Neural progenitor cell (in vitro differentiated cells): ENCODE measurements at regions not wholly inside any gene's neighbourhood (a gene's known extent, or its start where the extent isn't known, plus 50 kb on each side); places are given as distances from the start of the nearest gene placed in this dataset.

Experiments used
- DNase-seq: peaks from one replicate; pipeline ENCODE4 v3.0.0-alpha.2; 2016; ENCODE audit warnings: low spot score
- H2AFZ ChIP-seq: fragments of 200-600 bp; sonication (generic); replicated peaks from 2 replicates; pipeline ENCODE4 v1.6.1; 2016; ENCODE audit warnings: antibody characterized with exemption
- H3F3A ChIP-seq: fragments of 200-600 bp; sonication (generic); 2 replicates; pipeline ENCODE4 v1.6.1; 2016; ENCODE audit warnings: antibody characterized with exemption, low read depth
- H3K27ac ChIP-seq: fragments of 200-600 bp; sonication (generic); 2 replicates; pipeline ENCODE4 v1.5.1; 2016; ENCODE audit warnings: mild to moderate bottlenecking
- H3K27me3 ChIP-seq: fragments of 200-600 bp; sonication (generic); 2 replicates; pipeline ENCODE4 v1.6.1; 2016; ENCODE audit warnings: mild to moderate bottlenecking, moderate library complexity
- H3K36me3 ChIP-seq: fragments of 200-600 bp; sonication (generic); 2 replicates; pipeline ENCODE4 v1.5.1; 2016
- H3K4me1 ChIP-seq: fragments of 200-600 bp; sonication (generic); 2 replicates; pipeline ENCODE4 v1.6.1; 2016; ENCODE audit warnings: mixed run types
- H3K4me2 ChIP-seq: fragments of 200-600 bp; sonication (generic); 2 replicates; pipeline ENCODE4 v1.6.1; 2016
- H3K4me3 ChIP-seq: fragments of 200-600 bp; sonication (generic); 2 replicates; pipeline ENCODE4 v1.5.1; 2016
- H3K79me2 ChIP-seq: fragments of 200-600 bp; sonication (generic); 2 replicates; pipeline ENCODE4 v1.6.1; 2016; ENCODE audit warnings: low read depth
- H3K9ac ChIP-seq: fragments of 200-600 bp; sonication (generic); 2 replicates; pipeline ENCODE4 v1.6.1; 2016
- H3K9me3 ChIP-seq: fragments of 200-600 bp; sonication (generic); 2 replicates; pipeline ENCODE4 v1.5.1; 2016; ENCODE audit warnings: low read depth
- H4K20me1 ChIP-seq: fragments of 200-600 bp; sonication (generic); 2 replicates; pipeline ENCODE4 v1.6.1; 2016; ENCODE audit warnings: low read depth
- H3K27ac Mint-ChIP-seq: 3 replicates; pipeline ENCODE4 v1.8.0; 2021; ENCODE audit warnings: mixed read lengths
- H3K27me3 Mint-ChIP-seq: 2 replicates; pipeline ENCODE4 v1.8.0; 2022; ENCODE audit warnings: low read depth, mild to moderate bottlenecking, inconsistent platforms, moderate library complexity, mixed read lengths; ENCODE audit not compliant: insufficient read depth
- H3K36me3 Mint-ChIP-seq: 3 replicates; pipeline ENCODE4 v1.8.0; 2021; ENCODE audit warnings: mixed read lengths
- H3K4me1 Mint-ChIP-seq: 3 replicates; pipeline ENCODE4 v1.8.0; 2021; ENCODE audit warnings: mixed read lengths
- H3K4me3 Mint-ChIP-seq: 3 replicates; pipeline ENCODE4 v1.8.0; 2021; ENCODE audit warnings: mild to moderate bottlenecking, moderate library complexity, mixed read lengths
- H3K9me3 Mint-ChIP-seq: 3 replicates; pipeline ENCODE4 v1.8.0; 2020; ENCODE audit warnings: mixed read lengths
- EZH2 ChIP-seq: fragments of 200-600 bp; sonication (generic); IDR thresholded peaks from 2 replicates; pipeline ENCODE4 v1.6.1; 2017; ENCODE audit warnings: antibody characterized with exemption, mild to moderate bottlenecking, moderate library complexity
- EZH2phosphoT487 ChIP-seq: fragments of 200-600 bp; sonication (generic); IDR thresholded peaks from 2 replicates; pipeline ENCODE4 v1.6.1; 2017; ENCODE audit warnings: antibody characterized with exemption
- TF ChIP-seq, protein P1 (sequence below): fragments of 200-600 bp; sonication (generic); IDR thresholded peaks from 2 replicates; pipeline ENCODE4 v1.5.1; 2017; ENCODE audit warnings: antibody characterized with exemption, mild to moderate bottlenecking

DNA sequence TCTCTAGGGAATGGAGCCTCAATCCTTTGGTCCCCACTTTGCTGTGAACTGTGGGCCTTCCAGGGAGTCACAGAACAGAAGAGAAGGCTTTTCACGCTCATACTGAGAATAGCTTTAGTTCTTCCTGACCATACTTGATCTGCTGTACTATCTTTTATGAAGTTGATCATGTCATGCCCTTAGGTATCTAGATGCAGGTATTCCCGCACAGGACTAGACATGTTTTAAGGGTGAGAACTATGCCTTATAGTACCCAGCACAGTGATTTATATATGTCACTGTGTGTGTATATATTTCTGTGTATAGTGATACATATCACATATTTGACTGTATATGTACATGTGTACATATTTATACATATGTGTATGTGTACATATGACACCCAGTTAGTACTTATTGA lies 358.4 kb upstream of the SEMA6D start:
- H3K27me3 Mint-ChIP-seq, result peaks cover 7% of the 10 kb centered on the region
- no peak overlapping the region for H3K4me2 ChIP-seq
- H3K4me1 Mint-ChIP-seq, result peaks cover 22% of the 10 kb centered on the region
- no peak for DNase-seq
- no peaks in the 10 kb centered on the region for H3K36me3 ChIP-seq
- H4K20me1 ChIP-seq, result no peaks in the 10 kb centered on the region
- no peak overlapping the region for H3K4me3 Mint-ChIP-seq
- H3K9ac ChIP-seq, result no peak overlapping the region
- no peaks in the 10 kb centered on the region for H3K79me2 ChIP-seq
- H3F3A ChIP-seq, result no peaks in the 10 kb centered on the region
- no peaks in the 10 kb centered on the region for H3K36me3 Mint-ChIP-seq
- H3K4me1 ChIP-seq, result no peaks in the 10 kb centered on the region
- no peak overlapping the region for H3K27ac Mint-ChIP-seq
- H3K4me3 ChIP-seq, result no peak overlapping the region
- no peak overlapping the region for H2AFZ ChIP-seq
- no peaks in the 10 kb centered on the region for H3K27me3 ChIP-seq
- TF ChIP-seq EZH2, result no peak
- no peak for TF ChIP-seq EZH2phosphoT487
- TF ChIP-seq, protein P1, sequence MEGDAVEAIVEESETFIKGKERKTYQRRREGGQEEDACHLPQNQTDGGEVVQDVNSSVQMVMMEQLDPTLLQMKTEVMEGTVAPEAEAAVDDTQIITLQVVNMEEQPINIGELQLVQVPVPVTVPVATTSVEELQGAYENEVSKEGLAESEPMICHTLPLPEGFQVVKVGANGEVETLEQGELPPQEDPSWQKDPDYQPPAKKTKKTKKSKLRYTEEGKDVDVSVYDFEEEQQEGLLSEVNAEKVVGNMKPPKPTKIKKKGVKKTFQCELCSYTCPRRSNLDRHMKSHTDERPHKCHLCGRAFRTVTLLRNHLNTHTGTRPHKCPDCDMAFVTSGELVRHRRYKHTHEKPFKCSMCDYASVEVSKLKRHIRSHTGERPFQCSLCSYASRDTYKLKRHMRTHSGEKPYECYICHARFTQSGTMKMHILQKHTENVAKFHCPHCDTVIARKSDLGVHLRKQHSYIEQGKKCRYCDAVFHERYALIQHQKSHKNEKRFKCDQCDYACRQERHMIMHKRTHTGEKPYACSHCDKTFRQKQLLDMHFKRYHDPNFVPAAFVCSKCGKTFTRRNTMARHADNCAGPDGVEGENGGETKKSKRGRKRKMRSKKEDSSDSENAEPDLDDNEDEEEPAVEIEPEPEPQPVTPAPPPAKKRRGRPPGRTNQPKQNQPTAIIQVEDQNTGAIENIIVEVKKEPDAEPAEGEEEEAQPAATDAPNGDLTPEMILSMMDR, result no peak
- peaks cover 2% of the 10 kb centered on the region for H3K9me3 Mint-ChIP-seq
- H3K27ac ChIP-seq, result no peak overlapping the region
- no peaks in the 10 kb centered on the region for H3K9me3 ChIP-seq

DNA sequence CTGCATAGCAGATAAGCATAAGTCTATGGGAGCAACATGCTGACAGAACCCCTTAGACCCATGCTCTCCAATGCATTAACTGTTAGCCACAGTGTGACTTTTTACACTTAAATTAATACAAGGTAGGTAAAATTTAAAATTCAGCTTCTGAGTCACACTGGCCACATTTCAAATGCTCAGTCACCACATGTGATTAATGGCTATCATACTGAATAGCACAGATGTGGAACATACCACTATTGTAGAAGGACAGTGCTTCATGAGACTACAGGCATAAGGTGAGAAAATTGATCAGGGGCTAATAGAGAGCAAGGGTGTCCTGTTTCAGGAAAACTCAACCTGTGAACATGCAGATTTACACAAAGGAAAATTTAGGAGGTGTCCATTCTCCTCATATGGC lies 357.0 kb upstream of the SEMA6D start:
- H3K79me2 ChIP-seq, result no peaks in the 10 kb centered on the region
- no peak overlapping the region for H3K4me3 Mint-ChIP-seq
- no peak overlapping the region for H3K27ac Mint-ChIP-seq
- H4K20me1 ChIP-seq, result no peaks in the 10 kb centered on the region
- no peaks in the 10 kb centered on the region for H3K9me3 ChIP-seq
- no peak overlapping the region for H3K4me3 ChIP-seq
- no peak overlapping the region for H3K9ac ChIP-seq
- H3K27ac ChIP-seq, result no peak overlapping the region
- H3K4me1 Mint-ChIP-seq, result peaks cover 35% of the 10 kb centered on the region
- no peak for DNase-seq
- H3F3A ChIP-seq, result no peaks in the 10 kb centered on the region
- H3K9me3 Mint-ChIP-seq, result peaks cover 2% of the 10 kb centered on the region
- no peaks in the 10 kb centered on the region for H3K27me3 ChIP-seq
- TF ChIP-seq EZH2 (no peak), EZH2phosphoT487 (no peak)
- TF ChIP-seq, protein P1, result no peak
- no peak overlapping the region for H3K4me2 ChIP-seq
- H3K27me3 Mint-ChIP-seq, result peaks cover 7% of the 10 kb centered on the region
- no peaks in the 10 kb centered on the region for H3K36me3 ChIP-seq
- no peak overlapping the region for H2AFZ ChIP-seq
- H3K4me1 ChIP-seq, result peaks cover 10% of the 10 kb centered on the region
- H3K36me3 Mint-ChIP-seq, result no peaks in the 10 kb centered on the region

DNA sequence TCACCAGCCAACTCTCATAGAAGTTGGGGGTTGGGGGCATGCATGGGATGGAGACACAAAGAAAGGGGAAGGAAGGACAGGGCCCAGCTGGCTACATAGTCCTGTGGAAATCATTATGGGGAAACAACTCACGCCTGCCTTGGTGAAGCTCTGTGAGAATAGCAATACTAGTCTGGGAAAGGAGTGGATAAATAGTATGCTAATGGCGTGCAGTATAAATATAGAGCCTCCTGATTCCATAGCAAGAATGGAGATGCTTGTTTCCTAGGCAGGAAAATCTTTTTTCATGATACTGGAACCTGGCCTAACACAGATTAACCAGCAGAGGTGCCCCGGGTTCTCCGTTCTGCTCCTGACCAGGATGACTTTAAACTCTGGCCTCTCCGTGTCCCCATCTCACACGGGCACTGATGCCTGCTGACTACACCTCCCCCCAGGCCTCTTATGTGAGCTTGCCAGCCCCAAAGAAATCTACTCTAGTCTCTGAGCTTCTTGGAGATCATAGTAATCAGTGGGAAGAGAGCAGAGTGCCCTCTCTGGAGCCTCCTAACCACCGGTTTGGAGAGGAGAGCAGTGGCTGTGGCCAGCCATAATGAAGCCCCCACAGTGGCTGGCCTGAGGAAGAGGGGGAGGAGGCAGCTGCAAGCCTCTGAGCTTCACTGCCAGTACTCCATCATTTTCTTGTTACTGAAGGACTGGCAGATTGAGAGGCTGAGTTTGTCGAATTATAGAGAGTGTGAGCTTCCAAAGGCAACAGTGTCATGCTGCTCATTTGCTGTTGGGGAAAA lies 355.0 kb upstream of the SEMA6D start:
- no peak overlapping the region for H3K9ac ChIP-seq
- H3K4me2 ChIP-seq, result no peak overlapping the region
- H3K4me3 ChIP-seq, result no peak overlapping the region
- H3K27ac ChIP-seq, result no peak overlapping the region
- Mint-ChIP-seq H3K4me1 (peaks cover 48% of the 10 kb centered on the region), H3K9me3 (peaks cover 2% of the 10 kb centered on the region), H3K36me3 (no peaks in the 10 kb centered on the region), H3K4me3 (no peak overlapping the region), H3K27me3 (peaks cover 2% of the 10 kb centered on the region), H3K27ac (no peak overlapping the region)
- no peaks in the 10 kb centered on the region for H3K9me3 ChIP-seq
- no peaks in the 10 kb centered on the region for H3K79me2 ChIP-seq
- no peaks in the 10 kb centered on the region for H4K20me1 ChIP-seq
- H3K27me3 ChIP-seq, result no peaks in the 10 kb centered on the region
- H2AFZ ChIP-seq, result no peak overlapping the region
- TF ChIP-seq EZH2 (no peak), EZH2phosphoT487 (no peak)
- TF ChIP-seq, protein P1, result no peak
- peaks cover 10% of the 10 kb centered on the region for H3K4me1 ChIP-seq
- no peak for DNase-seq
- H3K36me3 ChIP-seq, result no peaks in the 10 kb centered on the region
- no peaks in the 10 kb centered on the region for H3F3A ChIP-seq
